ENCODE measurements at regions not wholly inside any gene's neighbourhood (a gene's known extent, or its start where the extent isn't known, plus 50 kb on each side); places are given as distances from the start of the nearest gene placed in this dataset.

DNA sequence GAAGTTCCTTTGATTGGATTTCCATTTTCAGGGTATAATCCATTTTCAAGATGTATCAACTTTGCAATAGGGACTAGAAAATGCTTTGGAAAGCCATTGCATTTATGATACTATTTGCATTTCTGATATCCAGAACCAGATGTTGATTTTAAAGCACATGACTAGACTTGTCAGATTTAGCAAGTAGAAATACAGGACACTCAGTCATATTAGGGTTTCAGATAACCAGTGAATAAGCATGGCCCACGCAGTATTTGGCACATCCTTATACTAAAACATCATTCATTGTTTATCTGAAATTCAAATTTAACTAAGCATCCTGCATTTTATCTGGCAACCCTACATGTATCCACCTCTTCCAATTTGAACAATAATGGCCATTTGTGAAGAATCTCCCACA, 113.3 kb upstream of the DPT start:
- intact Hi-C loops (cut with micrococcal nuclease; ENCODE audit: unreplicated experiment): no loop called here

DNA sequence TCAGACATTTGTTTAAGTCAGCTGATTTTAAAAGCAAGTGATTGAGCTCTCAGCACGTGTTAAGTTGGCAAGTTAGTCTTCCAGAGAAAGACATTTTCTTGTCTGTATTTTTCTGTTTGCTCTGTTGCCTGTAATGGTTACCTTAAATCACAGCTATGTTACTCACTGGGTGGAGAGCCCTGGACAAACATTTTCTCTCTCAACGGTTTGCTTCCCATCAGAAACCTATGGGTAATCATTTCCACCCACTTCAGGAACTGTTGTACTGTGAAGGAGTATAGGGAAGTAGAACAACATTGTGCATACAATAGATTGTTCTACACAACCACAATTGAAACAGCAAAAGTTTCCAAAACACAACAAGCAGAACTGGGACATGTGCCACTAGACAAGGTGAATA, 113.9 kb upstream of the DPT start:
- no peak overlapping the region for H2AFZ ChIP-seq (ENCODE audit: low read length)
- H3K79me2 ChIP-seq (ENCODE audit: insufficient read depth, low read depth, low read length): no peaks in the 10 kb centered on the region
- no peak for TF ChIP-seq EZH2phosphoT487 (IDR thresholded peaks at IDR 0.05; ENCODE audit: borderline replicate concordance, low read depth, low read length)
- TF ChIP-seq, protein P1, sequence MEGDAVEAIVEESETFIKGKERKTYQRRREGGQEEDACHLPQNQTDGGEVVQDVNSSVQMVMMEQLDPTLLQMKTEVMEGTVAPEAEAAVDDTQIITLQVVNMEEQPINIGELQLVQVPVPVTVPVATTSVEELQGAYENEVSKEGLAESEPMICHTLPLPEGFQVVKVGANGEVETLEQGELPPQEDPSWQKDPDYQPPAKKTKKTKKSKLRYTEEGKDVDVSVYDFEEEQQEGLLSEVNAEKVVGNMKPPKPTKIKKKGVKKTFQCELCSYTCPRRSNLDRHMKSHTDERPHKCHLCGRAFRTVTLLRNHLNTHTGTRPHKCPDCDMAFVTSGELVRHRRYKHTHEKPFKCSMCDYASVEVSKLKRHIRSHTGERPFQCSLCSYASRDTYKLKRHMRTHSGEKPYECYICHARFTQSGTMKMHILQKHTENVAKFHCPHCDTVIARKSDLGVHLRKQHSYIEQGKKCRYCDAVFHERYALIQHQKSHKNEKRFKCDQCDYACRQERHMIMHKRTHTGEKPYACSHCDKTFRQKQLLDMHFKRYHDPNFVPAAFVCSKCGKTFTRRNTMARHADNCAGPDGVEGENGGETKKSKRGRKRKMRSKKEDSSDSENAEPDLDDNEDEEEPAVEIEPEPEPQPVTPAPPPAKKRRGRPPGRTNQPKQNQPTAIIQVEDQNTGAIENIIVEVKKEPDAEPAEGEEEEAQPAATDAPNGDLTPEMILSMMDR (conservative IDR thresholded peaks at IDR 0.05; ENCODE audit: low read length): no peak
- no peaks in the 10 kb centered on the region for H4K20me1 ChIP-seq (ENCODE audit: insufficient read depth, low read length)
- no peaks in the 10 kb centered on the region for H3K36me3 ChIP-seq (ENCODE audit: insufficient read depth, low read length)
- ChIA-PET CTCF (ENCODE audit: unreplicated experiment) (no interaction called here), POLR2A (interaction anchor here (0.6 kb wide), 1 partner anchor 361 kb away, joined by 3 read pairs; no protein-coding TSS in a partner anchor)
- no peak overlapping the region for H3K27ac ChIP-seq (ENCODE audit: low read depth, low read length, poor library complexity, severe bottlenecking)
- H3K9me2 ChIP-seq (ENCODE audit: insufficient read depth, low read length): no peaks in the 10 kb centered on the region
- no peaks in the 10 kb centered on the region for H3K9me3 ChIP-seq (ENCODE audit: low read length)
- BruUV-seq (replicated peaks): no TSS peak
- H3K4me2 ChIP-seq (ENCODE audit: low read length): no peak overlapping the region
- no peaks in the 10 kb centered on the region for H3K4me1 ChIP-seq (ENCODE audit: insufficient read depth, low read length, poor library complexity, severe bottlenecking)
- no peak overlapping the region for H3K4me3 ChIP-seq (ENCODE audit: low read depth, low read length, poor library complexity, severe bottlenecking)
- intact Hi-C loops (cut with micrococcal nuclease; ENCODE audit: unreplicated experiment): no loop called here
- DNase-seq (ENCODE audit: low spot score): no peak

More for the DNA sequence above, 113.3 kb upstream of the DPT start:
- no peaks in the 10 kb centered on the region for H3K36me3 ChIP-seq (ENCODE audit: insufficient read depth, low read length)
- TF ChIP-seq, protein P1 (conservative IDR thresholded peaks at IDR 0.05; ENCODE audit: low read length): no peak
- TF ChIP-seq EZH2phosphoT487 (IDR thresholded peaks at IDR 0.05; ENCODE audit: borderline replicate concordance, low read depth, low read length): no peak
- no peaks in the 10 kb centered on the region for H3K9me3 ChIP-seq (ENCODE audit: low read length)
- no peaks in the 10 kb centered on the region for H3K4me1 ChIP-seq (ENCODE audit: insufficient read depth, low read length, poor library complexity, severe bottlenecking)
- POLR2A ChIA-PET: interaction anchor here (0.6 kb wide), 2 partner anchors 362 to 793 kb away, joined by 3 to 6 read pairs; no protein-coding TSS in a partner anchor
- no peak overlapping the region for H3K27ac ChIP-seq (ENCODE audit: low read depth, low read length, poor library complexity, severe bottlenecking)
- no peaks in the 10 kb centered on the region for H3K79me2 ChIP-seq (ENCODE audit: insufficient read depth, low read depth, low read length)
- no TSS peak for BruUV-seq (replicated peaks)
- H3K4me2 ChIP-seq (ENCODE audit: low read length): no peak overlapping the region
- DNase-seq (ENCODE audit: low spot score): no peak
- no peaks in the 10 kb centered on the region for H3K9me2 ChIP-seq (ENCODE audit: insufficient read depth, low read length)
- H4K20me1 ChIP-seq (ENCODE audit: insufficient read depth, low read length): no peaks in the 10 kb centered on the region
- CTCF ChIA-PET (ENCODE audit: unreplicated experiment): no interaction called here
- no peak overlapping the region for H2AFZ ChIP-seq (ENCODE audit: low read length)
- H3K4me3 ChIP-seq (ENCODE audit: low read depth, low read length, poor library complexity, severe bottlenecking): no peak overlapping the region

DNA sequence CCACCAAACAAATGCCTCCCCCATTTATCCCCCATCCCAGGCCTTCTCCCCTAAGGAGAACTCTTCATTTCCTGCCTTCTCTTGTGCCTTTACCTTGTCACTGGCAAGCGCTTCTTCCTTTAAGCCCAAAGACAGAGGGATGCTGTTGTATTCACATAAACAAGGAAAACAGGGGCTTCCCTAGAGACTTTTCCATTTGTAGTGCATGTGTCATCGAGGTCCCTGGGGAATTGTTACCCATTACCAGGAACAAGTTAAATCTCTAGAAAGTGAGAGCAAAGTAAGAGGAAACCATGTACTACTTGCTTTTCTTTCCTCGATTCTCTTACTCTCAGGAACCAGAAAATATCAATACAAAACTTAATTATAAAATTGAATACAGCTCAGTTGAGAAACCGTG, 114.4 kb upstream of the DPT start:
- no TSS peak for BruUV-seq (replicated peaks)
- POLR2A ChIA-PET: no interaction called here
- no peaks in the 10 kb centered on the region for H3K36me3 ChIP-seq (ENCODE audit: insufficient read depth, low read length)
- H3K79me2 ChIP-seq (ENCODE audit: insufficient read depth, low read depth, low read length): no peaks in the 10 kb centered on the region
- TF ChIP-seq, protein P1 (conservative IDR thresholded peaks at IDR 0.05; ENCODE audit: low read length): no peak
- TF ChIP-seq EZH2phosphoT487 (IDR thresholded peaks at IDR 0.05; ENCODE audit: borderline replicate concordance, low read depth, low read length): no peak
- H2AFZ ChIP-seq (ENCODE audit: low read length): no peak overlapping the region
- H3K27ac ChIP-seq (ENCODE audit: low read depth, low read length, poor library complexity, severe bottlenecking): no peak overlapping the region
- no peak overlapping the region for H3K4me2 ChIP-seq (ENCODE audit: low read length)
- DNase-seq (ENCODE audit: low spot score): no peak
- no peaks in the 10 kb centered on the region for H3K4me1 ChIP-seq (ENCODE audit: insufficient read depth, low read length, poor library complexity, severe bottlenecking)
- CTCF ChIA-PET (ENCODE audit: unreplicated experiment): no interaction called here
- intact Hi-C loops (cut with micrococcal nuclease; ENCODE audit: unreplicated experiment): no loop called here
- H3K9me2 ChIP-seq (ENCODE audit: insufficient read depth, low read length): no peaks in the 10 kb centered on the region
- no peaks in the 10 kb centered on the region for H4K20me1 ChIP-seq (ENCODE audit: insufficient read depth, low read length)
- no peaks in the 10 kb centered on the region for H3K9me3 ChIP-seq (ENCODE audit: low read length)
- no peak overlapping the region for H3K4me3 ChIP-seq (ENCODE audit: low read depth, low read length, poor library complexity, severe bottlenecking)
